Stomach (tissue), 8 donors: ENCODE measurements at regions not wholly inside any gene's neighbourhood (a gene's known extent, or its start where the extent isn't known, plus 50 kb on each side); places are given as distances from the start of the nearest gene placed in this dataset.

Experiments used
- DNase-seq, 2 donors: peaks; one replicate each; pipeline versions ENCODE4 v3.0.0 to v3.0.0-alpha.2; 2013 to 2019
- H3K27ac ChIP-seq, 5 donors: fragments of 200-600 bp in 4 of 5; sonication (generic) in 4 of 5; one replicate each; pipeline ENCODE4 v1.5.1; 2013 to 2019; ENCODE audit warnings: mild to moderate bottlenecking in 1 of 5, moderate library complexity in 1 of 5
- H3K27me3 ChIP-seq, 3 donors: fragments of 200-600 bp; sonication (generic); one replicate each; pipeline ENCODE4 v1.5.1; 2017 to 2019; ENCODE audit warnings: mixed run types in 1 of 3
- H3K36me3 ChIP-seq, 4 donors: fragments of 200-600 bp; sonication (generic); 1 replicate in 3 of 4; 2 replicates in 1 of 4; pipeline ENCODE4 v1.5.1; 2016 to 2019
- H3K4me1 ChIP-seq, 4 donors: fragments of 200-600 bp; sonication (generic); one replicate each; pipeline ENCODE4 v1.5.1; 2016 to 2019
- H3K4me3 ChIP-seq, 4 donors: fragments of 200-600 bp; sonication (generic) in 3 of 4; one replicate each; pipeline ENCODE4 v1.5.1; 2016 to 2019; ENCODE audit warnings: mild to moderate bottlenecking in 1 of 4
- H3K9me3 ChIP-seq, 4 donors: fragments of 200-600 bp; sonication (generic); one replicate each; pipeline ENCODE4 v1.5.1; 2016 to 2019
- CTCF ChIP-seq, 7 experiments: fragments of 450-650 bp in 4 of 7; fragments of 200-600 bp in 3 of 7; sonication (generic) in 3 of 7; IDR thresholded peaks; one replicate each; pipeline ENCODE4 v1.5.1; 2016 to 2019; ENCODE audit warnings: antibody characterized with exemption in 7 of 7, control low read depth in 2 of 7, mild to moderate bottlenecking in 1 of 7
- EP300 ChIP-seq: sonication (generic); formaldehyde crosslinking; IDR thresholded peaks from one replicate; pipeline ENCODE4 v1.6.1; 2017; ENCODE audit warnings: antibody characterized with exemption
- POLR2A ChIP-seq, 4 donors: fragments of 450-650 bp; IDR thresholded peaks; one replicate each; pipeline ENCODE4 v1.6.1; 2016; ENCODE audit warnings: antibody characterized with exemption in 4 of 4, control low read depth in 2 of 4, mild to moderate bottlenecking in 1 of 4, moderate library complexity in 1 of 4
- POLR2AphosphoS5 ChIP-seq, 3 donors: sonication (generic); formaldehyde crosslinking; IDR thresholded peaks; one replicate each; pipeline ENCODE4 v1.6.1; 2016; ENCODE audit warnings: antibody characterized with exemption in 3 of 3
- WGBS, 5 donors: extraction: QIAGEN DNeasy Blood & Tissue Kit in 3 of 5; methylation state at CpG; one replicate each; pipeline versions ENCODE4 v1.1.5 to v1.1.7; 2013 to 2018; 5-methylcytosine and 5-hydroxymethylcytosine counted together
- intact Hi-C: fragments of 100-400 bp; cut with DNase I; formaldehyde crosslinking; loops from one replicate; pipeline ENCODE4 v1.15.1; 2023; ENCODE audit warnings: low total_unique reads
- donor health status: healthy with polysubstance abuse.
- donor health status: Bipolar disorder and iron deficiency.
- donor health status: healthy.

GRCh38 chr5:168070761-168071160, 220.7 kb upstream of the WWC1 start:
- H3K4me3 ChIP-seq = no peak overlapping the region
- H3K9me3 ChIP-seq = no peaks in the 10 kb centered on the region
- no peak for DNase-seq
- H3K27ac ChIP-seq = no peak overlapping the region
- H3K27me3 ChIP-seq = no peaks in the 10 kb centered on the region
- no peak for TF ChIP-seq CTCF (IDR thresholded peaks at IDR 0.05)
- TF ChIP-seq POLR2A (IDR thresholded peaks at IDR 0.05) = no peak
- TF ChIP-seq EP300 = no peak
- TF ChIP-seq POLR2AphosphoS5 (IDR thresholded peaks at IDR 0.05) = no peak
- intact Hi-C loops = no loop called here
- H3K36me3 ChIP-seq = no peaks in the 10 kb centered on the region
- H3K4me1 ChIP-seq = no peaks in the 10 kb centered on the region
- 50 to 85% (median 77%) methylated on average over 1 of the region's 1 CpG for WGBS, 5 donors

- no peak overlapping the region for H3K4me3 ChIP-seq
- no peaks in the 10 kb centered on the region for H3K4me1 ChIP-seq
- DNase-seq = no peak
- H3K27me3 ChIP-seq = no peaks in the 10 kb centered on the region
- intact Hi-C loops = no loop called here
- no peak overlapping the region for H3K27ac ChIP-seq
- no peaks in the 10 kb centered on the region for H3K9me3 ChIP-seq
- no peak for TF ChIP-seq CTCF (IDR thresholded peaks at IDR 0.05)
- no peaks in the 10 kb centered on the region for H3K36me3 ChIP-seq
- 71 to 90% (median 84%) methylated on average over 4 to 6 of the region's 6 CpGs for WGBS, 5 donors
Observed at GRCh38 chr5:168072665-168073064, 218.8 kb upstream of the WWC1 start.

- 85 to 94% (median 86%) methylated on average over 5 of the region's 5 CpGs for WGBS, 5 donors
- intact Hi-C loops = no loop called here
- Histone ChIP-seq H3K4me1 (no peaks in the 10 kb centered on the region), H3K9me3 (no peaks in the 10 kb centered on the region), H3K27me3 (no peaks in the 10 kb centered on the region), H3K27ac (no peak overlapping the region), H3K36me3 (no peaks in the 10 kb centered on the region), H3K4me3 (no peak overlapping the region)
- TF ChIP-seq CTCF (IDR thresholded peaks at IDR 0.05) = no peak
- TF ChIP-seq POLR2AphosphoS5 (IDR thresholded peaks at IDR 0.05) = no peak
- TF ChIP-seq EP300 = no peak
- TF ChIP-seq POLR2A (IDR thresholded peaks at IDR 0.05) = no peak
- no peak for DNase-seq
Observed at GRCh38 chr5:168073311-168073710, 218.1 kb upstream of the WWC1 start.

- H3K27ac ChIP-seq = no peak overlapping the region
- H3K27me3 ChIP-seq = no peaks in the 10 kb centered on the region
- H3K9me3 ChIP-seq = no peaks in the 10 kb centered on the region
- H3K4me3 ChIP-seq = no peak overlapping the region
- intact Hi-C loops = no loop called here
- DNase-seq = no peak
- no peaks in the 10 kb centered on the region for H3K4me1 ChIP-seq
- WGBS, 5 donors = 38 to 58% (median 48%) methylated on average over 9 of the region's 9 CpGs
- no peaks in the 10 kb centered on the region for H3K36me3 ChIP-seq
- TF ChIP-seq EP300 (no peak), POLR2AphosphoS5 (IDR thresholded peaks at IDR 0.05) (no peak), CTCF (IDR thresholded peaks at IDR 0.05) (no peak), POLR2A (IDR thresholded peaks at IDR 0.05) (no peak)
Observed at GRCh38 chr5:168073991-168074800, 217.2 kb upstream of the WWC1 start.
